ENCODE measurements at regions not wholly inside any gene's neighbourhood (a gene's known extent, or its start where the extent isn't known, plus 50 kb on each side); places are given as distances from the start of the nearest gene placed in this dataset.
"Not testable (repeated sequence)": the region's sequence is repeated elsewhere in the genome, so short reads cannot be mapped to it uniquely, and the experiment has no call there.

- DNase-seq, result no peak
Measured at GRCh38 chr2:16227811-16228462, 287.6 kb downstream of the MYCN start.

GRCh38 chr2:16226943-16227664 lies 286.8 kb downstream of the MYCN start:
- DNase-seq, result no peak

GRCh38 chr2:16226381-16226780 lies 286.0 kb downstream of the MYCN start:
- no peak for DNase-seq

GRCh38 chr2:16225545-16225944 lies 285.2 kb downstream of the MYCN start:
- no peak for DNase-seq

- no peak for DNase-seq
Measured at GRCh38 chr2:16225071-16225470, 284.7 kb downstream of the MYCN start.

- no peak for DNase-seq
Measured at GRCh38 chr2:16224298-16225045, 284.1 kb downstream of the MYCN start.

- no peak for DNase-seq
Measured at GRCh38 chr2:16223841-16224177, 283.5 kb downstream of the MYCN start.

GRCh38 chr2:16223161-16223840 lies 283.0 kb downstream of the MYCN start:
- no peak for DNase-seq

GRCh38 chr2:16222326-16222725 lies 282.0 kb downstream of the MYCN start:
- no peak for DNase-seq

- no peak for DNase-seq
Measured at GRCh38 chr2:16221461-16222010, 281.2 kb downstream of the MYCN start.

- no peak for DNase-seq
Measured at GRCh38 chr2:16219292-16219975, 279.1 kb downstream of the MYCN start.

- DNase-seq, result no peak
Measured at GRCh38 chr2:16218625-16219024, 278.3 kb downstream of the MYCN start.

- no peak for DNase-seq
Measured at GRCh38 chr2:16218161-16218560, 277.8 kb downstream of the MYCN start.

GRCh38 chr2:16217741-16218140 lies 277.4 kb downstream of the MYCN start:
- not testable (repeated sequence) for DNase-seq

- DNase-seq, result no peak
Measured at GRCh38 chr2:16217291-16217690, 276.9 kb downstream of the MYCN start.

GRCh38 chr2:16216558-16216945 lies 276.2 kb downstream of the MYCN start:
- no peak for DNase-seq

GRCh38 chr2:16215902-16216557 lies 275.7 kb downstream of the MYCN start:
- DNase-seq, result no peak

GRCh38 chr2:16214861-16215260 lies 274.5 kb downstream of the MYCN start:
- DNase-seq, result no peak

- DNase-seq, result no peak
Measured at GRCh38 chr2:16214391-16214790, 274.0 kb downstream of the MYCN start.

GRCh38 chr2:16212321-16212720 lies 272.0 kb downstream of the MYCN start:
- no peak for DNase-seq

GRCh38 chr2:16211341-16211740 lies 271.0 kb downstream of the MYCN start:
- DNase-seq, result no peak

GRCh38 chr2:16210841-16211240 lies 270.5 kb downstream of the MYCN start:
- no peak for DNase-seq

Measured in activated CD4-positive, alpha-beta T cell treated with anti-CD3 and anti-CD28 coated beads for 4 hours (primary cell).